ENCODE measurements at regions not wholly inside any gene's neighbourhood (a gene's known extent, or its start where the extent isn't known, plus 50 kb on each side); places are given as distances from the start of the nearest gene placed in this dataset.

DNA sequence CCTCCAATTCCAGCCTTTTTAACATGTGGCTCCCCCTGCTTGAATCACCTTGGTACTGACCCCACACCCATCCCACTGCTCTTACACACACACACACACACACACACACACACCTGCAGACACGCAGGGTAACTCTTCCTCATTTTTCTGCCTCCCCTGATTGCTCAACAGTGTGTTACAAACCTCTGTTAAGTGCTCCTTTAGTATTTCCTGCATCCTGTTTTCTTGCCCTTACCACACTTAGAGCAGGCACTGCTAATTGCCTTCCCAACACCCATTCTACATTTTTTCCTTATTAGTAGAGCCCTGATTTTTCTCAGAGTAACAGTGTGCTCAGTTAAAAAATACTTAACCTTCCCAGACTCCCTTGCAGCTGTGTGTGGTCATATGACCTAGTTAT lies 184.0 kb downstream of the EBLN2 start:
- TF ChIP-seq, protein P1, sequence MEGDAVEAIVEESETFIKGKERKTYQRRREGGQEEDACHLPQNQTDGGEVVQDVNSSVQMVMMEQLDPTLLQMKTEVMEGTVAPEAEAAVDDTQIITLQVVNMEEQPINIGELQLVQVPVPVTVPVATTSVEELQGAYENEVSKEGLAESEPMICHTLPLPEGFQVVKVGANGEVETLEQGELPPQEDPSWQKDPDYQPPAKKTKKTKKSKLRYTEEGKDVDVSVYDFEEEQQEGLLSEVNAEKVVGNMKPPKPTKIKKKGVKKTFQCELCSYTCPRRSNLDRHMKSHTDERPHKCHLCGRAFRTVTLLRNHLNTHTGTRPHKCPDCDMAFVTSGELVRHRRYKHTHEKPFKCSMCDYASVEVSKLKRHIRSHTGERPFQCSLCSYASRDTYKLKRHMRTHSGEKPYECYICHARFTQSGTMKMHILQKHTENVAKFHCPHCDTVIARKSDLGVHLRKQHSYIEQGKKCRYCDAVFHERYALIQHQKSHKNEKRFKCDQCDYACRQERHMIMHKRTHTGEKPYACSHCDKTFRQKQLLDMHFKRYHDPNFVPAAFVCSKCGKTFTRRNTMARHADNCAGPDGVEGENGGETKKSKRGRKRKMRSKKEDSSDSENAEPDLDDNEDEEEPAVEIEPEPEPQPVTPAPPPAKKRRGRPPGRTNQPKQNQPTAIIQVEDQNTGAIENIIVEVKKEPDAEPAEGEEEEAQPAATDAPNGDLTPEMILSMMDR (IDR thresholded peaks at IDR 0.05), result no peak
- no peak for TF ChIP-seq POLR2A (IDR thresholded peaks at IDR 0.05)
